HCT116 (cell line): ENCODE measurements at regions not wholly inside any gene's neighbourhood (a gene's known extent, or its start where the extent isn't known, plus 50 kb on each side); places are given as distances from the start of the nearest gene placed in this dataset.

ENCODE experiments used
- ATAC-seq: fragments of 200-7000 bp; cut with Tn5 transposase; 2 replicates; pipeline ENCODE4 v1.9.1; 2020; ENCODE audit warnings: mild to moderate bottlenecking, moderate library complexity
- BruUV-seq: library from RNA; stranded (reverse); fragments of 400-500 nt; replicated peaks from 2 replicates; lab custom pipeline; 2021; lab: Mats Ljungman, UMichigan
- CTCF ChIA-PET: fragments of 300-600 bp; sonication (Branson Sonifier 250); formaldehyde crosslinking; loops from one replicate; lab custom pipeline; 2021; ENCODE audit warnings: antibody characterized with exemption; lab: Charles Lee
- POLR2A ChIA-PET: fragments of 300-600, 350-600 bp; sonication (Branson Sonifier 250); formaldehyde crosslinking; loops from one replicate; lab custom pipeline; 2021; ENCODE audit warnings: antibody characterized with exemption; lab: Charles Lee
- RAD21 ChIA-PET, 2 experiments: fragments of 300-600 bp; sonication (Branson Sonifier 250); formaldehyde crosslinking; loops; one replicate each; lab custom pipeline; 2023; ENCODE audit warnings: low total read pairs in 2 of 2; ENCODE audit not compliant: uncharacterized antibody in 2 of 2, unreplicated experiment in 2 of 2, low non-redundant PET in 1 of 2; lab: Charles Lee
- DNase-seq: peaks from one replicate; pipeline ENCODE4 v3.0.0-alpha.2; 2010; ENCODE audit warnings: low read depth, low spot score
- H2AFZ ChIP-seq: fragments of 200-600 bp; shearing (Covaris generic), sonication (generic); 2 replicates; pipeline ENCODE4 v1.6.1; 2017; ENCODE audit warnings: low read depth, mixed run types, mixed read lengths, antibody characterized with exemption, low read length; ENCODE audit not compliant: poor library complexity, severe bottlenecking
- H3K27ac ChIP-seq: 2 replicates; pipeline ENCODE4 v1.5.1; 2012; ENCODE audit warnings: low read depth, low read length
- H3K27me3 ChIP-seq: fragments of 200-600 bp; sonication (generic); 2 replicates; pipeline ENCODE4 v1.6.1; 2016; ENCODE audit warnings: mixed run types, low read length, mixed read lengths; ENCODE audit not compliant: insufficient read depth
- H3K36me3 ChIP-seq, 2 experiments: fragments of 200-500 bp in 1 of 2; fragments of 200-600 bp in 1 of 2; sonication (Bioruptor generic) in 1 of 2; sonication (generic) in 1 of 2; 2 replicates each; pipeline versions ENCODE4 v1.5.1 to v1.6.1; 2014 to 2016; ENCODE audit warnings: low read length in 2 of 2, inconsistent platforms in 1 of 2, mixed read lengths in 1 of 2, mixed run types in 1 of 2; ENCODE audit not compliant: insufficient read depth in 2 of 2, control insufficient read depth in 1 of 2
- H3K4me1 ChIP-seq, 2 experiments: fragments of 200-600 bp in 1 of 2; sonication (generic) in 1 of 2; 2 replicates each; pipeline versions ENCODE4 v1.5.1 to v1.6.1; 2012 to 2017; ENCODE audit warnings: low read length in 2 of 2, inconsistent platforms in 1 of 2, mild to moderate bottlenecking in 1 of 2, mixed read lengths in 1 of 2, mixed run types in 1 of 2, moderate library complexity in 1 of 2; ENCODE audit not compliant: insufficient read depth in 2 of 2, control insufficient read depth in 1 of 2
- H3K4me2 ChIP-seq: fragments of 200-600 bp; sonication (generic); 2 replicates; pipeline ENCODE4 v1.6.1; 2017; ENCODE audit warnings: mixed run types, low read length, mixed read lengths
- H3K4me3 ChIP-seq, 2 experiments: fragments of 200-600 bp in 1 of 2; sonication (generic) in 1 of 2; replicated peaks in 1 of 2; 2 replicates each; pipeline ENCODE4 v1.5.1; 2011 to 2016; ENCODE audit warnings: low read length in 2 of 2, control low read depth in 1 of 2, low read depth in 1 of 2, mild to moderate bottlenecking in 1 of 2, mixed read lengths in 1 of 2, mixed run types in 1 of 2
- H3K79me2 ChIP-seq: fragments of 200-600 bp; sonication (generic); 2 replicates; pipeline ENCODE4 v1.6.1; 2017; ENCODE audit warnings: mild to moderate bottlenecking, mixed run types, low read length, moderate library complexity, mixed read lengths; ENCODE audit not compliant: insufficient read depth
- H3K9ac ChIP-seq: fragments of 200-600 bp; sonication (generic); 2 replicates; pipeline ENCODE4 v1.6.1; 2016; ENCODE audit warnings: low read length, mixed read lengths
- H3K9me2 ChIP-seq: fragments of 200-600 bp; sonication (generic), shearing (Covaris generic); 2 replicates; pipeline ENCODE4 v1.6.1; 2017; ENCODE audit warnings: mixed run types, mild to moderate bottlenecking, moderate library complexity; ENCODE audit not compliant: insufficient read depth
- H3K9me3 ChIP-seq, 2 experiments: fragments of 200-500 bp in 1 of 2; fragments of 200-600 bp in 1 of 2; sonication (Bioruptor generic) in 1 of 2; sonication (generic) in 1 of 2; 2 replicates each; pipeline ENCODE4 v1.6.1; 2014 to 2017; ENCODE audit warnings: low read length in 2 of 2, mixed read lengths in 2 of 2, inconsistent platforms in 1 of 2, low read depth in 1 of 2, mild to moderate bottlenecking in 1 of 2, mixed run types in 1 of 2, moderate library complexity in 1 of 2; ENCODE audit not compliant: control insufficient read depth in 1 of 2, insufficient read depth in 1 of 2
- H4K20me1 ChIP-seq: fragments of 200-600 bp; sonication (generic), shearing (Covaris generic); 2 replicates; pipeline ENCODE4 v1.6.1; 2017; ENCODE audit warnings: mixed run types, mild to moderate bottlenecking, moderate library complexity; ENCODE audit not compliant: insufficient read depth
- ATF3 ChIP-seq: IDR thresholded peaks from 2 replicates; pipeline ENCODE4 v1.6.1; 2012
- CBX3 ChIP-seq: IDR thresholded peaks from 2 replicates; pipeline ENCODE4 v1.6.1; 2012; ENCODE audit warnings: low read depth
- CEBPB ChIP-seq: IDR thresholded peaks from 2 replicates; pipeline ENCODE4 v1.6.1; 2012; ENCODE audit warnings: low read depth
- FOSL1 ChIP-seq: IDR thresholded peaks from 2 replicates; pipeline ENCODE4 v1.6.1; 2012; ENCODE audit warnings: low read depth
- RAD21 ChIP-seq: IDR thresholded peaks from 2 replicates; pipeline ENCODE4 v1.6.1; 2012; ENCODE audit warnings: low read depth, mild to moderate bottlenecking
- REST ChIP-seq: IDR thresholded peaks from 2 replicates; pipeline ENCODE4 v1.6.1; 2012; ENCODE audit warnings: low read depth
- SP1 ChIP-seq: IDR thresholded peaks from 2 replicates; pipeline ENCODE4 v1.6.1; 2012; ENCODE audit warnings: low read depth
- SRF ChIP-seq: IDR thresholded peaks from 2 replicates; pipeline ENCODE4 v1.6.1; 2012; ENCODE audit warnings: low read depth
- TCF7L2 ChIP-seq: IDR thresholded peaks from 2 replicates; pipeline ENCODE4 v1.7.0; 2011; ENCODE audit warnings: borderline replicate concordance, inconsistent platforms; ENCODE audit not compliant: insufficient read depth, insufficient read length; ENCODE audit errors: extremely low read depth
- ZBTB33 ChIP-seq: IDR thresholded peaks from 2 replicates; pipeline ENCODE4 v1.6.1; 2011; ENCODE audit warnings: mild to moderate bottlenecking, low read length, moderate library complexity; ENCODE audit not compliant: insufficient replicate concordance; ENCODE audit errors: extremely low read depth
- intact Hi-C: fragments of 100-400 bp; cut with micrococcal nuclease; formaldehyde crosslinking; loops from 2 replicates; pipeline ENCODE4 v1.10.0; 2022

DNA sequence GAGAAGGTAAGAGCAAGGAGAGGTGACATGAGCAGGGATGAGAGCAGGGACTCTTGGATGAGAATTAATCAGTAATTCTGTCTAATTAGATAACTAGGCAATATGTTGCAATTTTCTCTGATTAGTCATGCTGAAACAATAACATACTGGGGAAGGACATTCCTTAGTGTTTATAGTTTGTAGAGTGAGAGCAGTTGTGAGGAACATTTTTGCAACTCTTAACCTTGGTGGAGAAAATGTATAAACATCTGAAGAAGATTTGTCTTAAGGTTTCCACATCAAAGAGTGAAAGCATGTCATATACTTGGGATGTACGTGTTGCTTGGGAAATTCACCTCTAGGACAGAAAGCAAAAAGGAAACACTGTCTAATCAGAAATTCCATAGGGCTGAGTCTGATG lies 955.4 kb upstream of the FANCL start (continued):
- TF ChIP-seq REST (no peak), CBX3 (no peak), ATF3 (no peak)

DNA sequence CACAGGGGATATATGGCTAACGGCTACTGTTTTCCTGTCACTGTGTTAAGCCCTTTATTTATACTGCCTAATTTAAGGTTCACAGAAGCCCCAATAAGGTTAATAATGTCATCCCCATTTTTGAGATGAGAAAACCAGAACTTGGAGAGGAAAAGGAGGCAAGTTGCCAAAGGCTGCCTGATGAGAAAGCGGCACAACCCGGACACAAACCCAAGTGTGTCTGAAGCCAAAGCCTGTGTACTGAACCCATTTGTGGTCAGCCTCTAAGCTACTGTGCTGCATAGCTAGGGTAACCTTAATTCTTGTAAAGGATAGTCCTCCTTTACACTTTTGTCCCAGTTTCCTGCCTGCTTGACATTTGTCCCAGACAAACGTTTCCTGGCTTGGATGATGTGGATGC lies 954.7 kb upstream of the FANCL start:
- H3K4me2 ChIP-seq, result no peak overlapping the region
- ATAC-seq (no peak), DNase-seq (no peak)
- no peak overlapping the region for H3K9ac ChIP-seq
- no peaks in the 10 kb centered on the region for H3K4me1 ChIP-seq
- ChIA-PET POLR2A (no interaction called here), RAD21 (no interaction called here), CTCF (no interaction called here)
- no peaks in the 10 kb centered on the region for H3K9me2 ChIP-seq
- H2AFZ ChIP-seq, result no peak overlapping the region
- TF ChIP-seq SP1 (no peak), ZBTB33 (no peak), SRF (no peak), CEBPB (no peak), TCF7L2 (no peak), RAD21 (no peak), FOSL1 (no peak)
- no peaks in the 10 kb centered on the region for H3K79me2 ChIP-seq
- no peaks in the 10 kb centered on the region for H3K36me3 ChIP-seq
- no peaks in the 10 kb centered on the region for H3K27me3 ChIP-seq
- BruUV-seq, result no TSS peak
- no peaks in the 10 kb centered on the region for H3K9me3 ChIP-seq
- no peak overlapping the region for H3K4me3 ChIP-seq
- no peaks in the 10 kb centered on the region for H4K20me1 ChIP-seq
- no peak overlapping the region for H3K27ac ChIP-seq
- intact Hi-C loops, result no loop called here
